ENCODE measurements at regions not wholly inside any gene's neighbourhood (a gene's known extent, or its start where the extent isn't known, plus 50 kb on each side); places are given as distances from the start of the nearest gene placed in this dataset.

GRCh38 chr17:77392376-77393273, 251.9 kb downstream of the SEC14L1 start:
- ChIA-PET POLR2A (interaction anchor here (0.7 to 1.3 kb wide), 4 partner anchors 18 to 537 kb away, joined by 3 to 4 read pairs (median 3); no protein-coding TSS in a partner anchor), CTCF (ENCODE audit: low intra/inter-chr PET ratio) (no interaction called here)
- H3K4me2 ChIP-seq (ENCODE audit: insufficient read depth, low read length), result no peak overlapping the region
- no peaks in the 10 kb centered on the region for H3K9me3 ChIP-seq (replicated peaks; ENCODE audit: control insufficient read depth, insufficient read depth, low read depth, low read length)
- no peak overlapping the region for H2AFZ ChIP-seq (ENCODE audit: low read depth, low read length)
- no peak overlapping the region for H3K4me3 ChIP-seq
- peak; percentile 79 for FAIRE-seq
- peaks cover 9% of the 10 kb centered on the region for H3K9me1 ChIP-seq (ENCODE audit: control insufficient read depth, insufficient read depth, low read length)
- in situ Hi-C loops (cut with MboI) (no loop called here), intact Hi-C loops (cut with micrococcal nuclease) (no loop called here)
- H3K27me3 ChIP-seq (ENCODE audit: control insufficient read depth in 2 of 2, insufficient read depth in 2 of 2, low read length in 2 of 2), result no peaks in the 10 kb centered on the region
- ATAC-seq, result peak; percentile 70
- BruUV-seq (replicated peaks), result no TSS peak
- peaks cover 70% of the 10 kb centered on the region for H3K79me2 ChIP-seq (ENCODE audit: control insufficient read depth, insufficient read depth, low read length)
- H4K20me1 ChIP-seq (replicated peaks; ENCODE audit: control insufficient read depth, insufficient read depth, low read length), result peaks cover 42% of the 10 kb centered on the region
- H3K9ac ChIP-seq (ENCODE audit: insufficient read depth in 1 of 2, low read depth in 2 of 2, low read length in 2 of 2), result peak overlapping the region in 1 of 2 experiments; percentile 50; a peak in 1 of 4 replicates
- H3K27ac ChIP-seq (ENCODE audit: extremely low read depth, low read depth, low read length), result no peak overlapping the region
- peaks cover 36 to 49% of the 10 kb centered on the region in 2 experiments for H3K4me1 ChIP-seq (replicated peaks in 1 of 2; ENCODE audit: control insufficient read depth in 2 of 2, insufficient read depth in 2 of 2, low read length in 2 of 2)
- 54% methylated on average over 15 of the region's 16 CpGs for WGBS (ENCODE audit: insufficient coverage, low coverage, missing lambda C conversion rate)
- DNase-seq (ENCODE audit: extremely low read depth in 1 of 4, low spot score in 3 of 4), result peak; percentile 66 to 67 (median 66)
- no peaks in the 10 kb centered on the region; the same call in 2 of the 3 replicates for H3K36me3 ChIP-seq (ENCODE audit: control insufficient read depth, insufficient read depth, low read length)
- no peak for TF ChIP-seq ATF6 (CRISPR knock-in tag; IDR thresholded peaks at IDR 0.05)
- no peak for TF ChIP-seq NR2C2 (CRISPR knock-in tag; IDR thresholded peaks at IDR 0.05)
- TF ChIP-seq NR2C2 (tag; IDR thresholded peaks at IDR 0.05), result peak; percentile 62
- TF ChIP-seq NRF1 (conservative IDR thresholded peaks at IDR 0.05 in 1 of 2, IDR thresholded peaks at IDR 0.05 in 1 of 2), result 0 out of 4 replicates have a peak, but pooled peaks of 1 of the 2 experiments have one; percentile 30
- peak in 1 of 2 experiments; percentile 27; a peak in 1 of 4 replicates for TF ChIP-seq RCOR1 (IDR thresholded peaks at IDR 0.05; ENCODE audit: borderline replicate concordance in 1 of 2, low read depth in 2 of 2, low read length in 2 of 2)
- no peak for TF ChIP-seq ATF1 (CRISPR knock-in tag; IDR thresholded peaks at IDR 0.05)
- peak; percentile 39; the same call in 1 of the 2 replicates for TF ChIP-seq ATF1 (tag; IDR thresholded peaks at IDR 0.05)
- TF ChIP-seq MTA2 (IDR thresholded peaks at IDR 0.05; ENCODE audit: low read depth), result no peak
- no peak for TF ChIP-seq ZBTB33 (CRISPR knock-in tag; IDR thresholded peaks at IDR 0.05)
- no peak for TF ChIP-seq MAFK (IDR thresholded peaks at IDR 0.05; ENCODE audit: low read length)
- peak; percentile 41; the same call in 1 of the 2 replicates for TF ChIP-seq L3MBTL2 (IDR thresholded peaks at IDR 0.05)
- TF ChIP-seq MNT (conservative IDR thresholded peaks at IDR 0.05), result peak in 1 of 2 experiments; percentile 41; a peak in 1 of 4 replicates
- no peak for TF ChIP-seq SMAD2 (IDR thresholded peaks at IDR 0.05; ENCODE audit: low read depth, low read length)
- TF ChIP-seq USF1 (CRISPR knock-in tag; IDR thresholded peaks at IDR 0.05), result peak; percentile 73
- no peak for TF ChIP-seq NR2C1 (IDR thresholded peaks at IDR 0.05)
- 0 out of 2 replicates have a peak, but pooled peaks have one; percentile 24 for TF ChIP-seq NR2C1 (tag; IDR thresholded peaks at IDR 0.05)
